B cell (primary cell): ENCODE measurements at regions not wholly inside any gene's neighbourhood (a gene's known extent, or its start where the extent isn't known, plus 50 kb on each side); places are given as distances from the start of the nearest gene placed in this dataset.

Experiments used
- ATAC-seq: fragments of 200-7000 bp; cut with Tn5 transposase; one replicate; pipeline ENCODE4 v1.10.0; 2021; ENCODE audit warnings: low read depth, mild to moderate bottlenecking, moderate number of reproducible peaks, moderate library complexity
- CTCF ChIA-PET: fragments of 350-600 bp; sonication (Branson Sonifier 250); formaldehyde crosslinking; loops from one replicate; lab custom pipeline; 2021; ENCODE audit warnings: antibody characterized with exemption, inconsistent platforms; lab: Charles Lee
- POLR2A ChIA-PET: fragments of 350-600 bp; sonication (Branson Sonifier 250); formaldehyde crosslinking; loops from one replicate; lab custom pipeline; 2021; ENCODE audit warnings: antibody characterized with exemption; lab: Charles Lee
- DNase-seq: peaks from one replicate; pipeline ENCODE4 v3.0.0; 2013
- H2AFZ ChIP-seq: 2 replicates; pipeline ENCODE4 v1.6.1; 2012; ENCODE audit warnings: mild to moderate bottlenecking, low read depth, low read length; ENCODE audit not compliant: insufficient read depth, poor library complexity, severe bottlenecking
- H3K27ac ChIP-seq, 2 donors: 1 replicate in 1 of 2; 2 replicates in 1 of 2; pipeline ENCODE4 v1.5.1; 2012 to 2013; ENCODE audit warnings: low read length in 2 of 2, mild to moderate bottlenecking in 2 of 2, moderate library complexity in 1 of 2
- H3K27me3 ChIP-seq, 4 experiments: fragments of 200-600 bp in 1 of 4; sonication (generic) in 1 of 4; replicated peaks in 1 of 4; 1 replicate in 2 of 4; 2 replicates in 2 of 4; pipeline versions ENCODE4 v1.6.1 to v1.7.0; 2013 to 2016; ENCODE audit warnings: low read length in 3 of 4, mild to moderate bottlenecking in 2 of 4, mixed read lengths in 1 of 4, moderate library complexity in 1 of 4; ENCODE audit not compliant: insufficient read depth in 4 of 4, control insufficient read depth in 3 of 4; ENCODE audit errors: control extremely low read depth in 1 of 4
- H3K36me3 ChIP-seq, 2 experiments: replicated peaks in 1 of 2; 1 replicate in 1 of 2; 2 replicates in 1 of 2; pipeline versions ENCODE4 v1.6.1 to v1.7.1; 2013; ENCODE audit warnings: low read length in 1 of 2; ENCODE audit not compliant: insufficient read depth in 2 of 2, control insufficient read depth in 1 of 2; ENCODE audit errors: control extremely low read depth in 1 of 2, extremely low read depth in 1 of 2
- H3K4me1 ChIP-seq, 2 donors: fragments of 200-600 bp in 1 of 2; sonication (generic) in 1 of 2; 1 replicate in 1 of 2; 2 replicates in 1 of 2; pipeline versions ENCODE4 v1.5.1 to v1.6.1; 2013 to 2017; ENCODE audit warnings: low read length in 2 of 2; ENCODE audit not compliant: control insufficient read depth in 2 of 2, insufficient read depth in 2 of 2
- H3K4me2 ChIP-seq: replicated peaks from 2 replicates; pipeline ENCODE3; 2012; ENCODE audit warnings: mild to moderate bottlenecking, low read depth, low read length; ENCODE audit not compliant: poor library complexity, severe bottlenecking
- H3K4me3 ChIP-seq, 5 experiments: fragments of 200-600 bp in 1 of 5; sonication (generic) in 1 of 5; 1 replicate in 3 of 5; 2 replicates in 2 of 5; pipeline versions ENCODE4 v1.5.1 to v1.7.0; 2011 to 2016; ENCODE audit warnings: low read length in 4 of 5, mild to moderate bottlenecking in 4 of 5, low read depth in 2 of 5, control low read depth in 1 of 5, moderate library complexity in 1 of 5; ENCODE audit not compliant: insufficient read depth in 1 of 5; ENCODE audit errors: control extremely low read depth in 1 of 5, extremely low read depth in 1 of 5
- H3K79me2 ChIP-seq: fragments of 200-600 bp; sonication (generic); one replicate; pipeline ENCODE4 v1.6.0; 2016; ENCODE audit warnings: low read length; ENCODE audit not compliant: control insufficient read depth, insufficient read depth
- H3K9ac ChIP-seq: fragments of 200-600 bp; sonication (generic); 2 replicates; pipeline ENCODE4 v1.6.1; 2017; ENCODE audit warnings: mild to moderate bottlenecking, low read length, moderate library complexity
- H3K9me3 ChIP-seq, 3 donors: one replicate each; pipeline versions ENCODE4 v1.6.1 to v1.7.1; 2013; ENCODE audit warnings: low read length in 2 of 3; ENCODE audit not compliant: control insufficient read depth in 2 of 3, insufficient read depth in 1 of 3; ENCODE audit errors: control extremely low read depth in 1 of 3
- H4K20me1 ChIP-seq: 2 replicates; pipeline ENCODE4 v1.6.0; 2012; ENCODE audit warnings: mild to moderate bottlenecking, low read length; ENCODE audit not compliant: insufficient read depth, control insufficient read depth, poor library complexity, severe bottlenecking
- H3K27ac Mint-ChIP-seq: one replicate; pipeline ENCODE4 v1.8.0; 2021; ENCODE audit warnings: mixed read lengths
- H3K27me3 Mint-ChIP-seq: one replicate; pipeline ENCODE4 v1.8.0; 2021; ENCODE audit warnings: mixed read lengths
- H3K4me1 Mint-ChIP-seq: one replicate; pipeline ENCODE4 v1.8.0; 2021; ENCODE audit warnings: mixed read lengths
- H3K4me3 Mint-ChIP-seq: one replicate; pipeline ENCODE4 v1.8.0; 2021; ENCODE audit warnings: mixed read lengths
- H3K9me3 Mint-ChIP-seq: one replicate; pipeline ENCODE4 v1.8.0; 2022; ENCODE audit warnings: mixed read lengths; ENCODE audit not compliant: insufficient read depth
- EZH2 ChIP-seq: IDR thresholded peaks from 2 replicates; pipeline ENCODE4 v1.6.1; 2012; ENCODE audit warnings: borderline replicate concordance, low read depth, mild to moderate bottlenecking, moderate library complexity, low read length; ENCODE audit not compliant: insufficient read depth, poor library complexity, severe bottlenecking
- WGBS: methylation state at CpG from one replicate; pipeline ENCODE4 v1.1.5; 2013; ENCODE audit warnings: missing lambda C conversion rate; ENCODE audit not compliant: insufficient coverage; 5-methylcytosine and 5-hydroxymethylcytosine counted together
- intact Hi-C: fragments of 100-400 bp; cut with micrococcal nuclease; formaldehyde crosslinking; loops from one replicate; pipeline ENCODE4 v1.10.0; 2022
- TF ChIP-seq, protein P1 (sequence below): fragments of 200-600 bp; IDR thresholded peaks from one replicate; pipeline ENCODE4 v1.8.0; 2022; ENCODE audit warnings: antibody characterized with exemption, mild to moderate bottlenecking

DNA sequence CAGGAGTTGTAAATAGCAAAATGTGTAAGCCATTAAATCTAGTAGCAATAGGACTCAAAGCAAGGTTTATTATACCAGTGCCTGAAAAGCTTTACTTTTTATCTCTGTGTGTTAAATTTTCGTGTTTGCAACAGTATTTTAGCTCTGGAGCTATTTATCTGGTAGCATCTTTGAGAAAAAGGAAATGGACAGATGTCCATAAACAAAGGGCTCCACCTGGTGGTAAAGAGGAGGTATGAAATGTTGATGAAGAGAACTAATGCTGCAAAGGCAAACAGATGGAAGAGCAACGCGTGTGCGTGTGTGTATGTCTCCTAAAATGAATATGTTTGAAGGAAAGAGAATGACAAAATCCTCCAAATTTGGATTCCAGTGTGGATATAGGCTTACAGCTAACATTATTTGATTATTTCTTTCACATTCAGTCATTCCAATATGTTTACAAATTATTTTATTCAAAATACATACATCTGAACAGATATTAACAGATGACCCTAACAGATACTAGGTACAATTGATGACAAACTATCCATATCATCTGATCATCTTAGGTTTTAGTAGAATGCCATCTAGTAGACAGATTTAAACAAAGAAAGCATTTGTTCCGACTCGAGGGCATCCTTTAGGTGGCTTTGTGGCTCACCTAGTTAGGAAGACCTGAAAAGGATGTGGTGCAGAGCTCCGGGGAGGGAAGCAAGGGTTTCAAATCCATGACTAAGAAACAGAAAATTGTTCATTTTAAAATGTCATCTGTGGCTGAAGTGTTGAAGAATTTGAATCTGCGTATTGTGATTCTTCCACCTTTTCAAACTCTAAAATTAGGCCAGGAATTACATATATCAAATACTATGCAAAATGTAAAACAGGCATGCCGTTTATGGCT is 383.3 kb downstream of the MTX2 start:
- no peak overlapping the region for H3K4me3 ChIP-seq
- H4K20me1 ChIP-seq = no peaks in the 10 kb centered on the region
- Mint-ChIP-seq H3K9me3 (no peaks in the 10 kb centered on the region), H3K4me3 (no peak overlapping the region), H3K27me3 (peaks cover 46% of the 10 kb centered on the region), H3K4me1 (peaks cover 3% of the 10 kb centered on the region), H3K27ac (no peak overlapping the region)
- CTCF ChIA-PET = interaction anchor here (0.7 to 3.3 kb wide), 20 partner anchors 8 to 551 kb away, joined by 3 to 100 read pairs (median 6); partner anchors contain the start of gene HOXD8
- DNase-seq (peak; percentile 64), ATAC-seq (no peak)
- TF ChIP-seq EZH2 = no peak
- TF ChIP-seq, protein P1, sequence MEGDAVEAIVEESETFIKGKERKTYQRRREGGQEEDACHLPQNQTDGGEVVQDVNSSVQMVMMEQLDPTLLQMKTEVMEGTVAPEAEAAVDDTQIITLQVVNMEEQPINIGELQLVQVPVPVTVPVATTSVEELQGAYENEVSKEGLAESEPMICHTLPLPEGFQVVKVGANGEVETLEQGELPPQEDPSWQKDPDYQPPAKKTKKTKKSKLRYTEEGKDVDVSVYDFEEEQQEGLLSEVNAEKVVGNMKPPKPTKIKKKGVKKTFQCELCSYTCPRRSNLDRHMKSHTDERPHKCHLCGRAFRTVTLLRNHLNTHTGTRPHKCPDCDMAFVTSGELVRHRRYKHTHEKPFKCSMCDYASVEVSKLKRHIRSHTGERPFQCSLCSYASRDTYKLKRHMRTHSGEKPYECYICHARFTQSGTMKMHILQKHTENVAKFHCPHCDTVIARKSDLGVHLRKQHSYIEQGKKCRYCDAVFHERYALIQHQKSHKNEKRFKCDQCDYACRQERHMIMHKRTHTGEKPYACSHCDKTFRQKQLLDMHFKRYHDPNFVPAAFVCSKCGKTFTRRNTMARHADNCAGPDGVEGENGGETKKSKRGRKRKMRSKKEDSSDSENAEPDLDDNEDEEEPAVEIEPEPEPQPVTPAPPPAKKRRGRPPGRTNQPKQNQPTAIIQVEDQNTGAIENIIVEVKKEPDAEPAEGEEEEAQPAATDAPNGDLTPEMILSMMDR = peak; percentile 92
- intact Hi-C loops = loop anchor here (1.0 to 5.0 kb wide), 4 partner anchors 100 to 960 kb away; no protein-coding TSS in a partner anchor
- no peak overlapping the region for H3K4me2 ChIP-seq
- no peaks in the 10 kb centered on the region for H3K79me2 ChIP-seq
- no peak overlapping the region for H3K9ac ChIP-seq
- H3K36me3 ChIP-seq = no peaks in the 10 kb centered on the region
- H3K27ac ChIP-seq = no peak overlapping the region
- 0% methylated on average over 1 of the region's 9 CpGs for WGBS
- peaks cover 0 to 7% (median 3%) of the 10 kb centered on the region in 4 experiments for H3K27me3 ChIP-seq
- peaks cover 0 to 3% of the 10 kb centered on the region in 2 donors for H3K4me1 ChIP-seq
- no peak overlapping the region for H2AFZ ChIP-seq
- POLR2A ChIA-PET = no interaction called here
- no peaks in the 10 kb centered on the region for H3K9me3 ChIP-seq
